Endothelial cell of umbilical vein (primary cell): ENCODE measurements at regions not wholly inside any gene's neighbourhood (a gene's known extent, or its start where the extent isn't known, plus 50 kb on each side); places are given as distances from the start of the nearest gene placed in this dataset.

ENCODE experiments used
- BruUV-seq: library from RNA; stranded (reverse); fragments of 400-500 nt; replicated peaks from 2 replicates; lab custom pipeline; 2021; lab: Mats Ljungman, UMichigan
- CTCF ChIA-PET: fragments of 300-600, 350-600 bp; sonication (Branson Sonifier 250); formaldehyde crosslinking; loops from one replicate; lab custom pipeline; 2021; ENCODE audit warnings: antibody characterized with exemption, inconsistent platforms; lab: Charles Lee
- POLR2A ChIA-PET: fragments of 300-600, 350-600 bp; sonication (Branson Sonifier 250); formaldehyde crosslinking; loops from one replicate; lab custom pipeline; 2021; ENCODE audit warnings: antibody characterized with exemption, inconsistent platforms; lab: Charles Lee
- DNase-seq: peaks from one replicate; pipeline ENCODE4 v3.0.0-alpha.2; 2011; ENCODE audit warnings: low read depth, low spot score
- FAIRE-seq: peaks from 2 replicates; lab custom pipeline; 2011; peaks lifted over from hg19 to GRCh38; lab: Jason Lieb, UNC
- H2AFZ ChIP-seq: 2 replicates; pipeline ENCODE4 v1.6.0; 2012; ENCODE audit warnings: low read depth, low read length, control low read depth, inconsistent platforms
- H3K27ac ChIP-seq: 2 replicates; pipeline ENCODE4 v1.5.1; 2011; ENCODE audit warnings: low read depth, mild to moderate bottlenecking, control low read depth, low read length, moderate library complexity; ENCODE audit not compliant: insufficient read depth
- H3K27me3 ChIP-seq, 2 experiments: 2 replicates each; pipeline versions ENCODE4 v1.6.0 to v1.6.1; 2011; ENCODE audit warnings: low read length in 2 of 2, mixed read lengths in 1 of 2; ENCODE audit not compliant: control insufficient read depth in 2 of 2, insufficient read depth in 2 of 2
- H3K36me3 ChIP-seq, 2 experiments: 2 replicates in 1 of 2; 3 replicates in 1 of 2; pipeline ENCODE4 v1.5.1; 2011; ENCODE audit warnings: low read length in 2 of 2, mild to moderate bottlenecking in 1 of 2, moderate library complexity in 1 of 2; ENCODE audit not compliant: control insufficient read depth in 2 of 2, insufficient read depth in 2 of 2; ENCODE audit errors: extremely low read depth in 1 of 2
- H3K4me1 ChIP-seq: 3 replicates; pipeline ENCODE4 v1.5.1; 2011; ENCODE audit warnings: mild to moderate bottlenecking, low read length; ENCODE audit not compliant: control insufficient read depth, insufficient read depth; ENCODE audit errors: extremely low read depth
- H3K4me2 ChIP-seq: 2 replicates; pipeline ENCODE4 v1.6.1; 2011; ENCODE audit warnings: low read length, control low read depth, mixed read lengths; ENCODE audit not compliant: insufficient read depth
- H3K4me3 ChIP-seq, 3 experiments: fragments of 200-600 bp in 1 of 3; sonication (generic), shearing (Covaris generic) in 1 of 3; replicated peaks in 1 of 3; 2 replicates each; pipeline ENCODE4 v1.5.1; 2011 to 2016; ENCODE audit warnings: control low read depth in 3 of 3, low read length in 3 of 3, mild to moderate bottlenecking in 2 of 3, inconsistent platforms in 1 of 3, low read depth in 1 of 3, moderate library complexity in 1 of 3; ENCODE audit not compliant: insufficient read depth in 1 of 3
- H3K79me2 ChIP-seq: 2 replicates; pipeline ENCODE4 v1.6.0; 2012; ENCODE audit warnings: low read length, inconsistent platforms; ENCODE audit not compliant: control insufficient read depth, insufficient read depth
- H3K9ac ChIP-seq: replicated peaks from 2 replicates; pipeline ENCODE3; 2011; ENCODE audit warnings: low read length, control low read depth; ENCODE audit not compliant: insufficient read depth; ENCODE audit errors: extremely low read depth
- H3K9me1 ChIP-seq: replicated peaks from 3 replicates; pipeline ENCODE4 v1.6.0; 2011; ENCODE audit warnings: mild to moderate bottlenecking, low read length; ENCODE audit not compliant: control insufficient read depth, insufficient read depth; ENCODE audit errors: extremely low read depth
- H3K9me3 ChIP-seq: replicated peaks from 2 replicates; pipeline ENCODE4 v1.5.1; 2012; ENCODE audit warnings: low read length, inconsistent platforms; ENCODE audit not compliant: control insufficient read depth, insufficient read depth
- H4K20me1 ChIP-seq: replicated peaks from 2 replicates; pipeline ENCODE3; 2011; ENCODE audit warnings: mild to moderate bottlenecking, low read length; ENCODE audit not compliant: control insufficient read depth, insufficient read depth; ENCODE audit errors: extremely low read depth
- CTCF ChIP-seq, 2 donors: IDR thresholded peaks; 1 replicate in 1 of 2; 2 replicates in 1 of 2; pipeline ENCODE4 v1.5.1; 2011; ENCODE audit warnings: low read length in 2 of 2, mild to moderate bottlenecking in 2 of 2, moderate library complexity in 2 of 2, control low read depth in 1 of 2, inconsistent platforms in 1 of 2, low read depth in 1 of 2; ENCODE audit not compliant: insufficient read depth in 1 of 2; ENCODE audit errors: extremely low read depth in 1 of 2
- EZH2 ChIP-seq: IDR thresholded peaks from 2 replicates; pipeline ENCODE4 v1.6.1; 2012; ENCODE audit warnings: borderline replicate concordance, low read depth, mild to moderate bottlenecking, moderate library complexity, low read length, inconsistent platforms; ENCODE audit not compliant: severe bottlenecking
- FOS ChIP-seq: IDR thresholded peaks from 2 replicates; pipeline ENCODE4 v1.6.1; 2011; ENCODE audit warnings: mild to moderate bottlenecking, low read length, moderate library complexity, borderline replicate concordance; ENCODE audit not compliant: insufficient read depth
- GATA2 ChIP-seq: IDR thresholded peaks from 2 replicates; pipeline ENCODE4 v1.7.0; 2011; ENCODE audit warnings: low read depth, mild to moderate bottlenecking, moderate library complexity, mixed read lengths, low read length; ENCODE audit not compliant: insufficient read length, insufficient read depth
- JUN ChIP-seq: IDR thresholded peaks from 2 replicates; pipeline ENCODE4 v1.6.1; 2011; ENCODE audit warnings: borderline replicate concordance, low read depth; ENCODE audit not compliant: insufficient read length, insufficient read depth
- MAX ChIP-seq: IDR thresholded peaks from 2 replicates; pipeline ENCODE4 v1.6.1; 2011; ENCODE audit not compliant: insufficient read depth, insufficient read length
- MYC ChIP-seq: IDR thresholded peaks from one replicate; pipeline ENCODE4 v1.6.1; 2011; ENCODE audit warnings: mild to moderate bottlenecking, low read depth, low read length
- POLR2A ChIP-seq: IDR thresholded peaks from 2 replicates; pipeline ENCODE4 v1.6.1; 2012; ENCODE audit warnings: low read depth, mild to moderate bottlenecking, control low read depth, low read length
- POLR2AphosphoS5 ChIP-seq: IDR thresholded peaks from 2 replicates; pipeline ENCODE4 v1.6.1; 2012; ENCODE audit warnings: low read depth, mild to moderate bottlenecking, control low read depth, low read length, moderate library complexity; ENCODE audit not compliant: insufficient read depth
- dilution Hi-C: fragments of 300-500 bp; cut with MboI; formaldehyde crosslinking; loops from one replicate; pipeline ENCODE4 v1.15.0; 2019; ENCODE audit warnings: low sequenced_read_pairs; ENCODE audit not compliant: extremely low pct_ligation_motif_present
- intact Hi-C: fragments of 100-400 bp; cut with micrococcal nuclease; formaldehyde crosslinking; loops from one replicate; pipeline ENCODE4 v1.10.0; 2022

- H3K79me2 ChIP-seq, result no peaks in the 10 kb centered on the region
- H3K9ac ChIP-seq, result no peak overlapping the region
- intact Hi-C loops, result no loop called here
- CTCF ChIA-PET, result interaction anchor here (1.2 to 2.0 kb wide), 3 partner anchors 11 to 20 kb away, joined by 4 to 9 read pairs (median 5); no protein-coding TSS in a partner anchor
- no peaks in the 10 kb centered on the region for H3K36me3 ChIP-seq
- BruUV-seq, result no TSS peak
- DNase-seq (no peak), FAIRE-seq (no peak)
- no peaks in the 10 kb centered on the region for H3K9me1 ChIP-seq
- no peak overlapping the region for H3K27ac ChIP-seq
- H3K4me3 ChIP-seq, result no peak overlapping the region
- no peaks in the 10 kb centered on the region for H4K20me1 ChIP-seq
- TF ChIP-seq POLR2A, result no peak
- TF ChIP-seq CTCF (IDR thresholded peaks at IDR 0.05; ENCODE audit: extremely low read depth in 1 of 2, insufficient read depth in 1 of 2, low read depth in 1 of 2, low read length in 2 of 2), result no peak
- TF ChIP-seq FOS, result no peak
- no peak for TF ChIP-seq GATA2
- no peak for TF ChIP-seq POLR2AphosphoS5
- no peak for TF ChIP-seq EZH2
- no peak for TF ChIP-seq JUN
- TF ChIP-seq MAX, result no peak
- no peak for TF ChIP-seq MYC
- H2AFZ ChIP-seq, result no peak overlapping the region
- no peak overlapping the region for H3K4me2 ChIP-seq
- POLR2A ChIA-PET, result no interaction called here
- H3K27me3 ChIP-seq, result no peaks in the 10 kb centered on the region
- peaks cover 20% of the 10 kb centered on the region for H3K4me1 ChIP-seq
- dilution Hi-C loops, result no loop called here
- no peaks in the 10 kb centered on the region for H3K9me3 ChIP-seq
Observed at GRCh38 chr18:23399067-23399466, 54.0 kb upstream of the RIOK3 start.
